ENCODE measurements at regions not wholly inside any gene's neighbourhood (a gene's known extent, or its start where the extent isn't known, plus 50 kb on each side); places are given as distances from the start of the nearest gene placed in this dataset.

GRCh38 chr3:24911076-24911475 is 416.4 kb upstream of the THRB start:
- no peak for DNase-seq (ENCODE audit: low read depth in 3 of 3, low spot score in 1 of 3)

GRCh38 chr3:24915639-24916038 is 421.0 kb upstream of the THRB start:
- no peak for DNase-seq (ENCODE audit: low read depth in 3 of 3, low spot score in 1 of 3)

- no peak for DNase-seq (ENCODE audit: low read depth in 3 of 3, low spot score in 1 of 3)
Observed at GRCh38 chr3:24917908-24918307, 423.3 kb upstream of the THRB start.

- no peak for DNase-seq (ENCODE audit: low read depth in 3 of 3, low spot score in 1 of 3)
Observed at GRCh38 chr3:24923570-24923969, 428.9 kb upstream of the THRB start.

- DNase-seq (ENCODE audit: low read depth in 3 of 3, low spot score in 1 of 3), result no peak
Observed at GRCh38 chr3:24929521-24929920, 434.9 kb upstream of the THRB start.

- no peak for DNase-seq (ENCODE audit: low read depth in 3 of 3, low spot score in 1 of 3)
Observed at GRCh38 chr3:24933401-24933800, 438.8 kb upstream of the THRB start.

GRCh38 chr3:24936574-24936973 is 441.9 kb upstream of the THRB start:
- DNase-seq (ENCODE audit: low read depth in 3 of 3, low spot score in 1 of 3), result no peak

GRCh38 chr3:24937228-24937627 is 442.6 kb upstream of the THRB start:
- DNase-seq (ENCODE audit: low read depth in 3 of 3, low spot score in 1 of 3), result no peak

- no peak for DNase-seq (ENCODE audit: low read depth in 3 of 3, low spot score in 1 of 3)
Observed at GRCh38 chr3:24937780-24938179, 443.1 kb upstream of the THRB start.

GRCh38 chr3:24943961-24944360 is 449.3 kb upstream of the THRB start:
- DNase-seq (ENCODE audit: low read depth in 3 of 3, low spot score in 1 of 3), result no peak

GRCh38 chr3:24944805-24945520 is 450.3 kb upstream of the THRB start:
- no peak for DNase-seq (ENCODE audit: low read depth in 3 of 3, low spot score in 1 of 3)

GRCh38 chr3:24945563-24945962 is 450.9 kb upstream of the THRB start:
- no peak for DNase-seq (ENCODE audit: low read depth in 3 of 3, low spot score in 1 of 3)

- no peak for DNase-seq (ENCODE audit: low read depth in 3 of 3, low spot score in 1 of 3)
Observed at GRCh38 chr3:24947103-24947502, 452.5 kb upstream of the THRB start.

- DNase-seq (ENCODE audit: low read depth in 3 of 3, low spot score in 1 of 3), result no peak
Observed at GRCh38 chr3:24951180-24951579, 456.5 kb upstream of the THRB start.

GRCh38 chr3:24952388-24952787 is 457.7 kb upstream of the THRB start:
- no peak for DNase-seq (ENCODE audit: low read depth in 3 of 3, low spot score in 1 of 3)

GRCh38 chr3:24953060-24953771 is 458.6 kb upstream of the THRB start:
- no peak for DNase-seq (ENCODE audit: low read depth in 3 of 3, low spot score in 1 of 3)

- no peak for DNase-seq (ENCODE audit: low read depth in 3 of 3, low spot score in 1 of 3)
Observed at GRCh38 chr3:24956613-24957012, 462.0 kb upstream of the THRB start.

GRCh38 chr3:24958271-24958670 is 463.6 kb upstream of the THRB start:
- DNase-seq (ENCODE audit: low read depth in 3 of 3, low spot score in 1 of 3), result no peak

- DNase-seq (ENCODE audit: low read depth in 3 of 3, low spot score in 1 of 3), result no peak
Observed at GRCh38 chr3:24958910-24959447, 464.3 kb upstream of the THRB start.

GRCh38 chr3:24963762-24964625 is 464.1 kb upstream of the RARB start:
- DNase-seq (ENCODE audit: low read depth in 3 of 3, low spot score in 1 of 3), result no peak

GRCh38 chr3:24965706-24966385 is 462.2 kb upstream of the RARB start:
- DNase-seq (ENCODE audit: low read depth in 3 of 3, low spot score in 1 of 3), result no peak
